ENCODE measurements at regions not wholly inside any gene's neighbourhood (a gene's known extent, or its start where the extent isn't known, plus 50 kb on each side); places are given as distances from the start of the nearest gene placed in this dataset.

GRCh38 chr6:159114569-159114968, 54.6 kb upstream of the FNDC1 start:
- Histone ChIP-seq H3K79me2 (ENCODE audit: control insufficient read depth, insufficient read depth, low read length) (peaks cover 8% of the 10 kb centered on the region), H4K20me1 (ENCODE audit: control insufficient read depth, insufficient read depth, low read length, poor library complexity, severe bottlenecking) (no peaks in the 10 kb centered on the region), H2AFZ (ENCODE audit: insufficient read depth, low read depth, low read length, poor library complexity, severe bottlenecking) (no peak overlapping the region), H3K36me3 (replicated peaks in 1 of 2; ENCODE audit: control extremely low read depth in 1 of 2, control insufficient read depth in 1 of 2, extremely low read depth in 1 of 2, insufficient read depth in 2 of 2, low read length in 1 of 2) (no peaks in the 10 kb centered on the region), H3K9me3 (ENCODE audit: control extremely low read depth in 1 of 3, control insufficient read depth in 2 of 3, insufficient read depth in 1 of 3, low read length in 2 of 3) (peaks cover 0 to 3% (median 0%) of the 10 kb centered on the region in 3 donors), H3K4me1 (ENCODE audit: control insufficient read depth in 2 of 2, insufficient read depth in 2 of 2, low read length in 2 of 2) (peaks cover 93 to 94% of the 10 kb centered on the region in 2 donors), H3K9ac (ENCODE audit: low read length) (peak overlapping the region; percentile 3), H3K27me3 (replicated peaks in 1 of 4; ENCODE audit: control extremely low read depth in 1 of 4, control insufficient read depth in 3 of 4, insufficient read depth in 4 of 4, low read length in 3 of 4) (no peaks in the 10 kb centered on the region), H3K27ac (ENCODE audit: low read length in 2 of 2) (peak overlapping the region; percentile 99), H3K4me2 (replicated peaks; ENCODE audit: low read depth, low read length, poor library complexity, severe bottlenecking) (peak overlapping the region; percentile 68), H3K4me3 (ENCODE audit: control extremely low read depth in 1 of 5, extremely low read depth in 1 of 5, insufficient read depth in 1 of 5, low read depth in 2 of 5, low read length in 4 of 5) (peak overlapping the region in 1 of 5 experiments; percentile 13)
- WGBS (ENCODE audit: insufficient coverage), result 11% methylated on average over 1 of the region's 3 CpGs
- POLR2A ChIA-PET, result interaction anchor here (1.0 to 4.9 kb wide), 3 partner anchors 9 to 75 kb away, joined by 3 to 60 read pairs (median 7); no protein-coding TSS in a partner anchor
- TF ChIP-seq CTCF (IDR thresholded peaks at IDR 0.05) (no peak), EZH2 (IDR thresholded peaks at IDR 0.05; ENCODE audit: borderline replicate concordance, insufficient read depth, low read depth, low read length, poor library complexity, severe bottlenecking) (no peak)
- no peak for DNase-seq
- intact Hi-C loops (cut with micrococcal nuclease), result loop anchor here (10.0 kb wide), 1 partner anchor 1350 kb away; no protein-coding TSS in a partner anchor
- no peaks in the 10 kb centered on the region for H3K9me3 Mint-ChIP-seq (ENCODE audit: insufficient read depth)
- CTCF ChIA-PET, result interaction anchor here (8.5 to 36.8 kb wide), 4 partner anchors 4 to 106 kb away, joined by 41 to 1002 read pairs (median 740); partner anchors contain the start of gene TAGAP
- peak overlapping the region; percentile 95 for H3K27ac Mint-ChIP-seq
- no peak for ATAC-seq (ENCODE audit: low read depth)
- no peaks in the 10 kb centered on the region for H3K27me3 Mint-ChIP-seq
- peaks cover 89% of the 10 kb centered on the region for H3K4me1 Mint-ChIP-seq
- peak overlapping the region; percentile 63 for H3K4me3 Mint-ChIP-seq

GRCh38 chr6:159113223-159113622, 56.0 kb upstream of the FNDC1 start:
- no peak for DNase-seq
- H3K79me2 ChIP-seq (ENCODE audit: control insufficient read depth, insufficient read depth, low read length), result peaks cover 8% of the 10 kb centered on the region
- H3K27me3 ChIP-seq (replicated peaks in 1 of 4; ENCODE audit: control extremely low read depth in 1 of 4, control insufficient read depth in 3 of 4, insufficient read depth in 4 of 4, low read length in 3 of 4), result no peaks in the 10 kb centered on the region
- no peak overlapping the region for H2AFZ ChIP-seq (ENCODE audit: insufficient read depth, low read depth, low read length, poor library complexity, severe bottlenecking)
- no peaks in the 10 kb centered on the region for H3K9me3 Mint-ChIP-seq (ENCODE audit: insufficient read depth)
- no peaks in the 10 kb centered on the region for H3K27me3 Mint-ChIP-seq
- WGBS (ENCODE audit: insufficient coverage), result 100% methylated on average over 6 of the region's 10 CpGs
- POLR2A ChIA-PET, result no interaction called here
- peaks cover 93 to 94% of the 10 kb centered on the region in 2 donors for H3K4me1 ChIP-seq (ENCODE audit: control insufficient read depth in 2 of 2, insufficient read depth in 2 of 2, low read length in 2 of 2)
- no peak overlapping the region for H3K4me3 Mint-ChIP-seq
- H3K27ac Mint-ChIP-seq, result no peak overlapping the region
- intact Hi-C loops (cut with micrococcal nuclease), result loop anchor here (10.0 kb wide), 1 partner anchor 1348 kb away; no protein-coding TSS in a partner anchor
- CTCF ChIA-PET, result interaction anchor here (0.9 to 36.8 kb wide), 5 partner anchors 2 to 113 kb away, joined by 3 to 1002 read pairs (median 478); partner anchors contain the start of genes RSPH3 and TAGAP
- ATAC-seq (ENCODE audit: low read depth), result no peak
- H3K36me3 ChIP-seq (replicated peaks in 1 of 2; ENCODE audit: control extremely low read depth in 1 of 2, control insufficient read depth in 1 of 2, extremely low read depth in 1 of 2, insufficient read depth in 2 of 2, low read length in 1 of 2), result no peaks in the 10 kb centered on the region
- H3K4me1 Mint-ChIP-seq, result peaks cover 86% of the 10 kb centered on the region
- no peaks in the 10 kb centered on the region for H4K20me1 ChIP-seq (ENCODE audit: control insufficient read depth, insufficient read depth, low read length, poor library complexity, severe bottlenecking)
- H3K27ac ChIP-seq (ENCODE audit: low read length in 2 of 2), result no peak overlapping the region
- H3K9ac ChIP-seq (ENCODE audit: low read length), result no peak overlapping the region
- no peak overlapping the region for H3K4me3 ChIP-seq (ENCODE audit: control extremely low read depth in 1 of 5, extremely low read depth in 1 of 5, insufficient read depth in 1 of 5, low read depth in 2 of 5, low read length in 4 of 5)
- H3K9me3 ChIP-seq (ENCODE audit: control extremely low read depth in 1 of 3, control insufficient read depth in 2 of 3, insufficient read depth in 1 of 3, low read length in 2 of 3), result peaks cover 0 to 3% (median 0%) of the 10 kb centered on the region in 3 donors
- TF ChIP-seq EZH2 (IDR thresholded peaks at IDR 0.05; ENCODE audit: borderline replicate concordance, insufficient read depth, low read depth, low read length, poor library complexity, severe bottlenecking) (no peak), CTCF (IDR thresholded peaks at IDR 0.05) (no peak)
- H3K4me2 ChIP-seq (replicated peaks; ENCODE audit: low read depth, low read length, poor library complexity, severe bottlenecking), result peak overlapping the region; percentile 68

All from B cell (primary cell).